ENCODE measurements at regions not wholly inside any gene's neighbourhood (a gene's known extent, or its start where the extent isn't known, plus 50 kb on each side); places are given as distances from the start of the nearest gene placed in this dataset.

DNA sequence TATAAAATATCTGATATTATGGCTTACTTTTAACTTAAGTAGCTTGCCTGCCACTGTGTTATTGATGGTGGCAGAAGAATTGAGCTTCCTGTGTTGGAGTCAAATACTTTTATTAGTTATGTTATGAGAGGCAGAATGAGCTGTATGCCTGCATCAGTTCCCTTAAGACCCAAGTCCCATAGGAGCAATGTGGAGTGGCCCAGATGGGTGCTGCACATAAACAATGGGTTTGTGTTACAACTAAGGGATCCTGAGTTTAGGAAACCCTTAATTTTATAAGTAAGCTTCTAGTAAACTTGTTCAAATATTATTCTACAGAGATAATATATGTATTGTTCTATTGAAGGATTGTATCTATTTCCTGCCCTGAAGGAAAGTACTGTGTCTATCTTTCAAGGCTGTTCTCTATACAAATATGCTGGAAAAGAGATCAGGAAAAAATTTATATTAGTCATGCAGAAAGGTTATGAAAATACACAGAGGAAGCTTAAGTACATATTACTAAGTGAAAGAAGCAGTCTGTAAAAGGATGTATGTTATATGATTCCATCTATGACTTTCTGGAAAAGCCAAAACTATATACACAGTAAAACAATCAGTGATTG lies 2018.0 kb upstream of the PCDH20 start:
- Histone ChIP-seq H3K4me3 (replicated peaks; ENCODE audit: low read depth, low read length) (no peak overlapping the region), H3K36me3 (ENCODE audit: control insufficient read depth, insufficient read depth, low read length) (no peaks in the 10 kb centered on the region), H3K27me3 (replicated peaks; ENCODE audit: control insufficient read depth, insufficient read depth, low read length) (no peaks in the 10 kb centered on the region)
- DNase-seq (ENCODE audit: extremely low read depth, insufficient read length) = no peak
- TF ChIP-seq, protein P1, sequence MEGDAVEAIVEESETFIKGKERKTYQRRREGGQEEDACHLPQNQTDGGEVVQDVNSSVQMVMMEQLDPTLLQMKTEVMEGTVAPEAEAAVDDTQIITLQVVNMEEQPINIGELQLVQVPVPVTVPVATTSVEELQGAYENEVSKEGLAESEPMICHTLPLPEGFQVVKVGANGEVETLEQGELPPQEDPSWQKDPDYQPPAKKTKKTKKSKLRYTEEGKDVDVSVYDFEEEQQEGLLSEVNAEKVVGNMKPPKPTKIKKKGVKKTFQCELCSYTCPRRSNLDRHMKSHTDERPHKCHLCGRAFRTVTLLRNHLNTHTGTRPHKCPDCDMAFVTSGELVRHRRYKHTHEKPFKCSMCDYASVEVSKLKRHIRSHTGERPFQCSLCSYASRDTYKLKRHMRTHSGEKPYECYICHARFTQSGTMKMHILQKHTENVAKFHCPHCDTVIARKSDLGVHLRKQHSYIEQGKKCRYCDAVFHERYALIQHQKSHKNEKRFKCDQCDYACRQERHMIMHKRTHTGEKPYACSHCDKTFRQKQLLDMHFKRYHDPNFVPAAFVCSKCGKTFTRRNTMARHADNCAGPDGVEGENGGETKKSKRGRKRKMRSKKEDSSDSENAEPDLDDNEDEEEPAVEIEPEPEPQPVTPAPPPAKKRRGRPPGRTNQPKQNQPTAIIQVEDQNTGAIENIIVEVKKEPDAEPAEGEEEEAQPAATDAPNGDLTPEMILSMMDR (IDR thresholded peaks at IDR 0.05; ENCODE audit: insufficient read depth, low read length, poor library complexity, severe bottlenecking) = no peak

- Histone ChIP-seq H3K4me3 (replicated peaks; ENCODE audit: low read depth, low read length) (no peak overlapping the region), H3K36me3 (ENCODE audit: control insufficient read depth, insufficient read depth, low read length) (no peaks in the 10 kb centered on the region), H3K27me3 (replicated peaks; ENCODE audit: control insufficient read depth, insufficient read depth, low read length) (no peaks in the 10 kb centered on the region)
- DNase-seq (ENCODE audit: extremely low read depth, insufficient read length) = no peak
- TF ChIP-seq, protein P1 (IDR thresholded peaks at IDR 0.05; ENCODE audit: insufficient read depth, low read length, poor library complexity, severe bottlenecking) = no peak
Observed at GRCh38 chr13:63427170-63427569, 2011.5 kb upstream of the PCDH20 start.

- Histone ChIP-seq H3K4me3 (replicated peaks; ENCODE audit: low read depth, low read length) (no peak overlapping the region), H3K27me3 (replicated peaks; ENCODE audit: control insufficient read depth, insufficient read depth, low read length) (no peaks in the 10 kb centered on the region), H3K36me3 (ENCODE audit: control insufficient read depth, insufficient read depth, low read length) (no peaks in the 10 kb centered on the region)
- TF ChIP-seq, protein P1 (IDR thresholded peaks at IDR 0.05; ENCODE audit: insufficient read depth, low read length, poor library complexity, severe bottlenecking) = no peak
- DNase-seq (ENCODE audit: extremely low read depth, insufficient read length) = no peak
Observed at GRCh38 chr13:63425131-63425530, 2009.5 kb upstream of the PCDH20 start.

DNA sequence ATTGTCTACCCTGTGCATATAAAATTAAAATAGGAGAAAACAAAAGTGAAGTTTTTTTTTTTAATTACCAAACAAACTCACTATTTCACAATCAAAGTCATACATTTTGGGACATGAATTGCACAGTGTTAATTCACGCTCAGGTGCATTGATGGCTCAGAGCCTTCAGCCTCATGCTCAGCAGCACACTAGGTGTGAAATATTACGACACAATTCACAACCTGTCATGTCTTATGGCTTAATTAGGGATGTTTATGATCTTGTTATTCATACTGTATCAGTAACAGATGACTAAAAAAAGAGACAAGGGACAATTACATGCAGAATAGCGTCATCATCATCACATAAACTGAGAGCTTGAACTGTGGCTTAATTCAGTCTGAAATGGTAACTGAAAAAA lies 2005.5 kb upstream of the PCDH20 start:
- H3K4me3 ChIP-seq (replicated peaks; ENCODE audit: low read depth, low read length) = no peak overlapping the region
- DNase-seq (ENCODE audit: extremely low read depth, insufficient read length) = no peak
- TF ChIP-seq, protein P1 (IDR thresholded peaks at IDR 0.05; ENCODE audit: insufficient read depth, low read length, poor library complexity, severe bottlenecking) = no peak
- H3K36me3 ChIP-seq (ENCODE audit: control insufficient read depth, insufficient read depth, low read length) = no peaks in the 10 kb centered on the region
- H3K27me3 ChIP-seq (replicated peaks; ENCODE audit: control insufficient read depth, insufficient read depth, low read length) = no peaks in the 10 kb centered on the region

DNA sequence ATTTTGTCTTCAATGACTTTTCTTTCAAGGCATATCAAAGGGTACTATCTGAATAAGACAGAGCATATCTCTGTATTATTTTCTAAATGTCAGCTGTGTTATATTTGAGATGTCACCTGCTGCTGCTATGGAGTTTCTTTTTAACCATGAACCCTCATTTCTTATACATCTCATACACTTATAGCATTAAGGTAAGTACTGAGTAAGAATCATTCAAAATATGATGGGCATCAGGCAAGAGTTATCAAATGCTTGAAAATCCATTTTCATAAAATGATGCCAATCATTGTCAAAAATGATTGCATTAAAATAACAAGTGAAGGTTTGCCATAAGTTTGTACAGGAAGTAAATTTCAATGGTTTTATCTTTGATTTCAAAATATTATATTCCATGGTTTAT lies 2005.0 kb upstream of the PCDH20 start:
- no peaks in the 10 kb centered on the region for H3K36me3 ChIP-seq (ENCODE audit: control insufficient read depth, insufficient read depth, low read length)
- DNase-seq (ENCODE audit: extremely low read depth, insufficient read length) = no peak
- H3K27me3 ChIP-seq (replicated peaks; ENCODE audit: control insufficient read depth, insufficient read depth, low read length) = no peaks in the 10 kb centered on the region
- H3K4me3 ChIP-seq (replicated peaks; ENCODE audit: low read depth, low read length) = no peak overlapping the region
- TF ChIP-seq, protein P1 (IDR thresholded peaks at IDR 0.05; ENCODE audit: insufficient read depth, low read length, poor library complexity, severe bottlenecking) = no peak

- H3K27me3 ChIP-seq (replicated peaks; ENCODE audit: control insufficient read depth, insufficient read depth, low read length) = no peaks in the 10 kb centered on the region
- no peaks in the 10 kb centered on the region for H3K36me3 ChIP-seq (ENCODE audit: control insufficient read depth, insufficient read depth, low read length)
- no peak for DNase-seq (ENCODE audit: extremely low read depth, insufficient read length)
- TF ChIP-seq, protein P1 (IDR thresholded peaks at IDR 0.05; ENCODE audit: insufficient read depth, low read length, poor library complexity, severe bottlenecking) = no peak
- H3K4me3 ChIP-seq (replicated peaks; ENCODE audit: low read depth, low read length) = no peak overlapping the region
Observed at GRCh38 chr13:63414247-63414646, 1998.6 kb upstream of the PCDH20 start.
